Testis (tissue), 2 donors: ENCODE measurements at regions not wholly inside any gene's neighbourhood (a gene's known extent, or its start where the extent isn't known, plus 50 kb on each side); places are given as distances from the start of the nearest gene placed in this dataset.

Experiments
- POLR2A ChIP-seq: fragments of 450-650 bp; IDR thresholded peaks from one replicate; pipeline ENCODE4 v1.6.1; 2017; ENCODE audit warnings: antibody characterized with exemption, mild to moderate bottlenecking, moderate library complexity
- TF ChIP-seq, protein P1 (sequence below), 3 experiments: fragments of 450-650 bp in 2 of 3; fragments of 200-600 bp in 1 of 3; sonication (generic) in 1 of 3; IDR thresholded peaks; one replicate each; pipeline ENCODE4 v1.5.1; 2016 to 2019; ENCODE audit warnings: antibody characterized with exemption in 3 of 3, mild to moderate bottlenecking in 2 of 3, moderate library complexity in 1 of 3

DNA sequence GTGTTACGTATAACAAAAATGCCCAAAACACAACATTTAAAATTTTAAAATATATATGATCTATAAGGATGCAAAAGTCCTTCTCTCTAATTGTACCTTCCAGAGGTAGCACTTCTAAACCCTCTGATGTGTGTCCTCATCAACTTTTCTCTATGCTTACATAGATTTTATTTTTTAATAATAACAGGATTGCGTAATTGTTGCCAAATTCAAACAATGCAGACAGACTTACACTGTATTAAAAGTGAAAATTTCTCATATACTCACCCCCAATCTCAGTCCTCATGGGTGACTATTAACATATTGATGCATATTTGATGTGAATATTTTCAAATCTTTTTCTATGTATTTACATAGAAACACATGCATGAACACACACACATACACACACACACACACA lies 144.0 kb downstream of the RBMX2 start:
- TF ChIP-seq POLR2A = no peak
- TF ChIP-seq, protein P1, sequence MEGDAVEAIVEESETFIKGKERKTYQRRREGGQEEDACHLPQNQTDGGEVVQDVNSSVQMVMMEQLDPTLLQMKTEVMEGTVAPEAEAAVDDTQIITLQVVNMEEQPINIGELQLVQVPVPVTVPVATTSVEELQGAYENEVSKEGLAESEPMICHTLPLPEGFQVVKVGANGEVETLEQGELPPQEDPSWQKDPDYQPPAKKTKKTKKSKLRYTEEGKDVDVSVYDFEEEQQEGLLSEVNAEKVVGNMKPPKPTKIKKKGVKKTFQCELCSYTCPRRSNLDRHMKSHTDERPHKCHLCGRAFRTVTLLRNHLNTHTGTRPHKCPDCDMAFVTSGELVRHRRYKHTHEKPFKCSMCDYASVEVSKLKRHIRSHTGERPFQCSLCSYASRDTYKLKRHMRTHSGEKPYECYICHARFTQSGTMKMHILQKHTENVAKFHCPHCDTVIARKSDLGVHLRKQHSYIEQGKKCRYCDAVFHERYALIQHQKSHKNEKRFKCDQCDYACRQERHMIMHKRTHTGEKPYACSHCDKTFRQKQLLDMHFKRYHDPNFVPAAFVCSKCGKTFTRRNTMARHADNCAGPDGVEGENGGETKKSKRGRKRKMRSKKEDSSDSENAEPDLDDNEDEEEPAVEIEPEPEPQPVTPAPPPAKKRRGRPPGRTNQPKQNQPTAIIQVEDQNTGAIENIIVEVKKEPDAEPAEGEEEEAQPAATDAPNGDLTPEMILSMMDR (IDR thresholded peaks at IDR 0.05) = no peak
